IMR-90 (cell line): ENCODE measurements at regions not wholly inside any gene's neighbourhood (a gene's known extent, or its start where the extent isn't known, plus 50 kb on each side); places are given as distances from the start of the nearest gene placed in this dataset.

Source experiments
- ATAC-seq: fragments of 200-7000 bp; cut with Tn5 transposase; 2 replicates; pipeline ENCODE4 v1.9.1; 2020; ENCODE audit warnings: low read depth, mild to moderate bottlenecking, moderate library complexity
- BruUV-seq: library from RNA; stranded (reverse); fragments of 400-500 nt; replicated peaks from 2 replicates; lab custom pipeline; 2021; lab: Mats Ljungman, UMichigan
- CTCF ChIA-PET: fragments of 300-600 bp; formaldehyde crosslinking; extraction: SDS; loops from one replicate; lab custom pipeline; 2021; ENCODE audit warnings: antibody characterized with exemption; lab: Yijun Ruan, JAX
- POLR2A ChIA-PET: fragments of 300-600 bp; sonication (Branson Sonifier 250); formaldehyde crosslinking; loops from one replicate; lab custom pipeline; 2022; ENCODE audit warnings: antibody characterized with exemption; ENCODE audit not compliant: unreplicated experiment; lab: Charles Lee
- DNase-seq: peaks from one replicate; pipeline ENCODE4 v3.0.0; 2013
- H2AFZ ChIP-seq: replicated peaks from 2 replicates; pipeline ENCODE3; 2013; ENCODE audit warnings: low read length, mild to moderate bottlenecking; ENCODE audit not compliant: poor library complexity
- H2AK5ac ChIP-seq: 2 replicates; pipeline ENCODE4 v1.6.1; 2013; ENCODE audit warnings: low read depth, low read length, inconsistent platforms
- H2AK9ac ChIP-seq: replicated peaks from 2 replicates; pipeline ENCODE3; 2013; ENCODE audit warnings: mild to moderate bottlenecking, low read depth, low read length, moderate library complexity; ENCODE audit not compliant: poor library complexity
- H2BK120ac ChIP-seq: 2 replicates; pipeline ENCODE4 v1.6.1; 2013; ENCODE audit warnings: low read depth, low read length, inconsistent platforms
- H2BK15ac ChIP-seq: 3 replicates; pipeline ENCODE4 v1.6.1; 2013; ENCODE audit warnings: low read depth, low read length, inconsistent platforms
- H2BK20ac ChIP-seq: 2 replicates; pipeline ENCODE4 v1.6.1; 2013; ENCODE audit warnings: low read depth, mild to moderate bottlenecking, inconsistent platforms, low read length, moderate library complexity
- H2BK5ac ChIP-seq: 2 replicates; pipeline ENCODE4 v1.6.1; 2013; ENCODE audit warnings: mild to moderate bottlenecking, low read depth, low read length, inconsistent platforms; ENCODE audit not compliant: poor library complexity, severe bottlenecking
- H3K14ac ChIP-seq: replicated peaks from 2 replicates; pipeline ENCODE4 v1.6.1; 2013; ENCODE audit warnings: low read depth, low read length, inconsistent platforms
- H3K18ac ChIP-seq: 2 replicates; pipeline ENCODE4 v1.6.1; 2013; ENCODE audit warnings: low read depth, low read length, control low read depth
- H3K23ac ChIP-seq: 2 replicates; pipeline ENCODE4 v1.6.1; 2013; ENCODE audit warnings: low read depth, low read length, inconsistent platforms
- H3K27ac ChIP-seq: 2 replicates; pipeline ENCODE4 v1.5.1; 2013; ENCODE audit warnings: mild to moderate bottlenecking, control low read depth, low read length; ENCODE audit not compliant: insufficient read depth
- H3K27me3 ChIP-seq: 2 replicates; pipeline ENCODE4 v1.6.1; 2013; ENCODE audit warnings: low read length; ENCODE audit not compliant: control insufficient read depth, insufficient read depth
- H3K36me3 ChIP-seq: 2 replicates; pipeline ENCODE4 v1.6.1; 2013; ENCODE audit warnings: low read length, mixed read lengths; ENCODE audit not compliant: control insufficient read depth, insufficient read depth
- H3K4ac ChIP-seq: 2 replicates; pipeline ENCODE4 v1.6.1; 2013; ENCODE audit warnings: low read depth, low read length, inconsistent platforms
- H3K4me1 ChIP-seq: 2 replicates; pipeline ENCODE4 v1.6.1; 2013; ENCODE audit warnings: low read length, mixed read lengths; ENCODE audit not compliant: control insufficient read depth, insufficient read depth
- H3K4me2 ChIP-seq: 2 replicates; pipeline ENCODE4 v1.6.1; 2013; ENCODE audit warnings: low read depth, mild to moderate bottlenecking, control low read depth, low read length, moderate library complexity
- H3K4me3 ChIP-seq: 2 replicates; pipeline ENCODE4 v1.5.1; 2013; ENCODE audit warnings: low read depth, mild to moderate bottlenecking, control low read depth, low read length, moderate library complexity; ENCODE audit not compliant: insufficient read depth
- H3K56ac ChIP-seq: 2 replicates; pipeline ENCODE4 v1.6.1; 2013; ENCODE audit warnings: low read length, inconsistent platforms; ENCODE audit not compliant: insufficient read depth; ENCODE audit errors: extremely low read depth
- H3K79me1 ChIP-seq, 2 experiments: 2 replicates each; pipeline ENCODE4 v1.6.1; 2013; ENCODE audit warnings: low read length in 2 of 2, inconsistent platforms in 1 of 2, low read depth in 1 of 2
- H3K9ac ChIP-seq: 2 replicates; pipeline ENCODE4 v1.6.1; 2013; ENCODE audit warnings: low read depth, low read length, control low read depth
- H3K9me1 ChIP-seq: 2 replicates; pipeline ENCODE4 v1.6.1; 2013; ENCODE audit warnings: low read length, inconsistent platforms; ENCODE audit not compliant: insufficient read depth
- H3K9me3 ChIP-seq: 2 replicates; pipeline ENCODE4 v1.6.1; 2013; ENCODE audit warnings: low read length; ENCODE audit not compliant: control insufficient read depth, insufficient read depth
- H4K20me1 ChIP-seq: 2 replicates; pipeline ENCODE4 v1.6.1; 2013; ENCODE audit warnings: low read length, inconsistent platforms; ENCODE audit not compliant: insufficient read depth
- H4K5ac ChIP-seq: 2 replicates; pipeline ENCODE4 v1.6.1; 2013; ENCODE audit warnings: mild to moderate bottlenecking, low read depth, low read length, control low read depth
- H4K8ac ChIP-seq, 2 experiments: 2 replicates each; pipeline ENCODE4 v1.6.1; 2013; ENCODE audit warnings: low read depth in 2 of 2, low read length in 2 of 2, control low read depth in 1 of 2, inconsistent platforms in 1 of 2
- H4K91ac ChIP-seq: 2 replicates; pipeline ENCODE4 v1.6.1; 2013; ENCODE audit warnings: low read depth, low read length, inconsistent platforms; ENCODE audit not compliant: insufficient read depth
- FOS ChIP-seq: fragments of 150-350 bp; IDR thresholded peaks from 2 replicates; pipeline ENCODE4 v1.6.1; 2016; ENCODE audit warnings: low read depth, low read length
- NFE2L2 ChIP-seq: fragments of 150-350 bp; IDR thresholded peaks from 2 replicates; pipeline ENCODE4 v1.6.1; 2016; ENCODE audit warnings: low read depth, mild to moderate bottlenecking, low read length
- RAD21 ChIP-seq: IDR thresholded peaks from 2 replicates; pipeline ENCODE4 v1.6.1; 2012; ENCODE audit warnings: low read length, improper control_type of control experiment
- SMC3 ChIP-seq: fragments of 150-350 bp; IDR thresholded peaks from 2 replicates; pipeline ENCODE4 v1.6.1; 2016; ENCODE audit warnings: low read depth, mild to moderate bottlenecking, antibody characterized with exemption, low read length, moderate library complexity
- WGBS, 2 experiments: methylation state at CpG; one replicate each; pipeline versions ENCODE4 v1.1.5 to v1.1.7; 2013; ENCODE audit warnings: missing lambda C conversion rate in 2 of 2; ENCODE audit not compliant: insufficient read length in 1 of 2; ENCODE audit errors: extremely low coverage in 2 of 2; 5-methylcytosine and 5-hydroxymethylcytosine counted together
- dilution Hi-C: fragments of 300-500 bp; cut with HindIII; formaldehyde crosslinking; loops from one replicate; pipeline ENCODE4 v1.14.3; 2018; ENCODE audit warnings: low sequenced_read_pairs; ENCODE audit not compliant: unreplicated experiment
- in situ Hi-C: fragments of 300-500 bp; cut with MboI; formaldehyde crosslinking; loops from 3 replicates; pipeline ENCODE4 v1.14.3; 2019; ENCODE audit warnings: low sequenced_read_pairs, inconsistent platforms, mixed read lengths
- intact Hi-C: fragments of 100-400 bp; cut with micrococcal nuclease; formaldehyde crosslinking; loops from 2 replicates; pipeline ENCODE4 v1.10.0; 2022

- no peak overlapping the region for H2AK9ac ChIP-seq
- no peak overlapping the region for H2AFZ ChIP-seq
- ChIA-PET CTCF (no interaction called here), POLR2A (no interaction called here)
- no TSS peak for BruUV-seq
- no peaks in the 10 kb centered on the region for H3K9me3 ChIP-seq
- no peak overlapping the region for H4K91ac ChIP-seq
- no peak overlapping the region for H3K14ac ChIP-seq
- H3K4me1 ChIP-seq = no peaks in the 10 kb centered on the region
- H4K8ac ChIP-seq = no peak overlapping the region
- no peaks in the 10 kb centered on the region for H3K36me3 ChIP-seq
- DNase-seq (no peak), ATAC-seq (no peak)
- WGBS, 2 experiments = 100% methylated on average over 1 of the region's 1 CpG; no CpG with 5 or more reads in 1 of the 2 experiments
- no peak overlapping the region for H3K4me3 ChIP-seq
- H2BK15ac ChIP-seq = no peak overlapping the region
- H2BK120ac ChIP-seq = no peak overlapping the region
- H4K20me1 ChIP-seq = no peaks in the 10 kb centered on the region
- H3K56ac ChIP-seq = no peak overlapping the region
- no peak overlapping the region for H3K4me2 ChIP-seq
- no peak overlapping the region for H2BK20ac ChIP-seq
- in situ Hi-C loops (no loop called here), dilution Hi-C loops (no loop called here), intact Hi-C loops (no loop called here)
- no peak overlapping the region for H2BK5ac ChIP-seq
- no peak overlapping the region for H3K23ac ChIP-seq
- H2AK5ac ChIP-seq = no peak overlapping the region
- H4K5ac ChIP-seq = no peak overlapping the region
- H3K4ac ChIP-seq = no peak overlapping the region
- H3K27ac ChIP-seq = no peak overlapping the region
- no peaks in the 10 kb centered on the region for H3K79me1 ChIP-seq
- no peak for TF ChIP-seq SMC3
- TF ChIP-seq FOS = no peak
- TF ChIP-seq NFE2L2 = no peak
- TF ChIP-seq RAD21 = no peak
- H3K9ac ChIP-seq = no peak overlapping the region
- H3K18ac ChIP-seq = no peak overlapping the region
- no peaks in the 10 kb centered on the region for H3K9me1 ChIP-seq
- H3K27me3 ChIP-seq = peaks cover 3% of the 10 kb centered on the region; the same call in 1 of the 2 replicates
Observed at GRCh38 chr5:116359592-116359991, 215.0 kb downstream of the SEMA6A start.
